Fibroblast of skin of left biceps (primary cell): ENCODE measurements at regions not wholly inside any gene's neighbourhood (a gene's known extent, or its start where the extent isn't known, plus 50 kb on each side); places are given as distances from the start of the nearest gene placed in this dataset.

Experiments
- DNase-seq, 2 experiments: peaks; one replicate each; pipeline ENCODE4 v3.0.0-alpha.2; 2013; ENCODE audit warnings: low read depth in 2 of 2

- DNase-seq = no peak
These were observed 93.0 kb upstream of the ZNF608 start for GRCh38 chr5:124839371-124839998.

GRCh38 chr5:124841829-124842712 is 95.6 kb upstream of the ZNF608 start:
- no peak for DNase-seq

- no peak for DNase-seq
These were observed 96.5 kb upstream of the ZNF608 start for GRCh38 chr5:124842725-124843595.

GRCh38 chr5:124843596-124843899 is 97.1 kb upstream of the ZNF608 start:
- no peak for DNase-seq

GRCh38 chr5:124844371-124844920 is 98.0 kb upstream of the ZNF608 start:
- no peak for DNase-seq

GRCh38 chr5:124847907-124848306 is 101.5 kb upstream of the ZNF608 start:
- no peak for DNase-seq

GRCh38 chr5:124849774-124850173 is 103.3 kb upstream of the ZNF608 start:
- no peak for DNase-seq

- DNase-seq = no peak
These were observed 110.3 kb upstream of the ZNF608 start for GRCh38 chr5:124856726-124857125.

GRCh38 chr5:124858612-124859011 is 112.2 kb upstream of the ZNF608 start:
- no peak for DNase-seq

- no peak for DNase-seq
These were observed 112.6 kb upstream of the ZNF608 start for GRCh38 chr5:124859027-124859426.

GRCh38 chr5:124859556-124860290 is 113.3 kb upstream of the ZNF608 start:
- no peak for DNase-seq

GRCh38 chr5:124860291-124860655 is 113.8 kb upstream of the ZNF608 start:
- DNase-seq = no peak

- no peak for DNase-seq
These were observed 118.6 kb upstream of the ZNF608 start for GRCh38 chr5:124865066-124865465.

GRCh38 chr5:124865603-124866354 is 119.3 kb upstream of the ZNF608 start:
- no peak for DNase-seq

GRCh38 chr5:124866355-124867136 is 120.1 kb upstream of the ZNF608 start:
- peak in 1 of 2 experiments; percentile 20 for DNase-seq

- DNase-seq = peak; percentile 85 to 89
These were observed 120.8 kb upstream of the ZNF608 start for GRCh38 chr5:124867137-124867704.

GRCh38 chr5:124868676-124869075 is 122.2 kb upstream of the ZNF608 start:
- DNase-seq = no peak

GRCh38 chr5:124869426-124870033 is 123.1 kb upstream of the ZNF608 start:
- no peak for DNase-seq

- no peak for DNase-seq
These were observed 123.6 kb upstream of the ZNF608 start for GRCh38 chr5:124870070-124870469.
